Muscle layer of colon (tissue), 2 donors: ENCODE measurements at regions not wholly inside any gene's neighbourhood (a gene's known extent, or its start where the extent isn't known, plus 50 kb on each side); places are given as distances from the start of the nearest gene placed in this dataset.

ENCODE experiments used
- H3K27ac ChIP-seq: one replicate; pipeline ENCODE4 v1.7.0; 2013; ENCODE audit warnings: low read depth, mild to moderate bottlenecking, low read length, moderate library complexity
- H3K27me3 ChIP-seq, 2 donors: one replicate each; pipeline ENCODE4 v1.7.0; 2013; ENCODE audit warnings: low read length in 2 of 2, mild to moderate bottlenecking in 2 of 2; ENCODE audit not compliant: insufficient read depth in 2 of 2, control insufficient read depth in 1 of 2
- H3K36me3 ChIP-seq: one replicate; pipeline ENCODE4 v1.7.0; 2013; ENCODE audit warnings: mild to moderate bottlenecking, low read length; ENCODE audit not compliant: insufficient read depth
- H3K4me1 ChIP-seq: one replicate; pipeline ENCODE4 v1.7.0; 2013; ENCODE audit warnings: mild to moderate bottlenecking, low read length; ENCODE audit not compliant: insufficient read depth
- H3K4me3 ChIP-seq, 2 donors: one replicate each; pipeline ENCODE4 v1.7.0; 2013; ENCODE audit warnings: low read length in 2 of 2, low read depth in 1 of 2, mild to moderate bottlenecking in 1 of 2, moderate library complexity in 1 of 2
- H3K9ac ChIP-seq: one replicate; pipeline ENCODE4 v1.7.0; 2013; ENCODE audit warnings: low read length
- H3K9me3 ChIP-seq: one replicate; pipeline ENCODE4 v1.7.0; 2013; ENCODE audit warnings: mild to moderate bottlenecking, low read length
- donor health status: abdominal sarcoma.
- donor health status: Adenocarcinoma of cecum.

DNA sequence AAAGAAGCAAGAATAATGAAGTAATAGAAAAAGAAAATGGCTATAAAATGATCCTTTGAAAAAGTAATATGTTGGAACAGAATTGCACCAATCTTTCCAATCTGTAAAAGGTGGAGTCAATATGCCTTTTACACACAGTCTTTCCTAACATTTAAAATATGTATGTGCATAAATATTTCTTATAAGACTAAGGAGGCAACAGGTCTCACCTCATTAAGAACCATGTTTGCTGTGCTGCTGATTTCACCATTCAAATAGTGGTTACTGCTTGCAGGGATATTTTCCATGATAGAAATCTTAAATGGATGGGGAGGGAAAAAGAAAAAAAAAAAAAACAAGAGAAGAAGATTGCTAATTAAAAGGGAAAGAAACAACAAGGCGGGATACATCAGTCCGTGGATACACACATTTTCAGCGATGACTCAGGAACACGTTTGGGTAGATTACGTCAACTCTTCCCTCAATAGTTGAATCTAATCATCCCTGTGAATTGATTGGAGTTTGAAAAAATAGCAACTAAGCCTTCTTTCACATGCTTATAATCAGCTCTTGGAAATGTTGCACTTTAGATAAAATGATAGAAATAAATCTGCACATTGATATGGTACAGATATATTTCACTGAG lies 2133.9 kb upstream of the CELF4 start:
- Histone ChIP-seq H3K27me3 (no peaks in the 10 kb centered on the region), H3K9ac (no peak overlapping the region), H3K9me3 (no peaks in the 10 kb centered on the region), H3K4me3 (no peak overlapping the region), H3K27ac (no peak overlapping the region), H3K4me1 (no peaks in the 10 kb centered on the region), H3K36me3 (no peaks in the 10 kb centered on the region)

DNA sequence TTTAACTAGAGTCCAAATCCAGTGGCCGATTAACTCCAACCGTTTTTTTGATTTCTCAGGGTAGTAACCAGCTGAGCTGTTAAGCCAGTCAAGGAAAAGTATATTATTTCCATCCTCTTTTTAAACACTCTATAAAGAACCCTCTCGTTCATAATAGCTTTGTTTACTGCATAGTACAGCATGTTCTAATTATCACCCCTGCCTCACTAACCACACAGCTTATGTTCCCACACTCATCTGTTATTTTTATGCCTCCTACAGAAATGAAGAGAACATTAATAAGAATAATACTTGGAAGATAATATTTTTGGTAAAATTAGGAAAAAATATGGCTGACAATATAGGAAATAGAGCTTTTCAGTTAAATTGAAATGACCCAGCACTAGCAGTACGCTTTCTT lies 2132.8 kb upstream of the CELF4 start:
- Histone ChIP-seq H3K9ac (no peak overlapping the region), H3K4me3 (no peak overlapping the region), H3K27me3 (no peaks in the 10 kb centered on the region), H3K9me3 (no peaks in the 10 kb centered on the region), H3K27ac (no peak overlapping the region), H3K36me3 (no peaks in the 10 kb centered on the region), H3K4me1 (no peaks in the 10 kb centered on the region)

DNA sequence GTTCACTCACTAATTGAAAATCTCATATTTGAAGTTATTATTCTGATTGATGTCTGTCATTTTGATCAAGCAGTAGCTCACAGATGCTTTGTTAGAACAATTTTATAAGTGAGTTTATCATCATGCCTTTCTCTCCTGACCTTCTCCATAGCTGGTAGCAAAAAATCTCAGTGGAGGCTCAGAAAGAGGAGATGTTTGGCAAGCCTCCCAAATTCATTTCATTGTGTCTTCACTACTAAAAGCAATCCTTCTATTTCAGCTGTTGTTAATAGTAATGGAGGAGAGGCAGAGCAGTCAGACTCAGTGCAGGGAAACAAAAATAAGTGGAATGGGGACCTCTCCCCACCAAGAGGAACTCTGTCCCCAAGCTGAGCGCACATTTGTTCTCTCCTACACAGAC lies 2127.8 kb upstream of the CELF4 start:
- no peak overlapping the region for H3K4me3 ChIP-seq
- no peaks in the 10 kb centered on the region for H3K9me3 ChIP-seq
- H3K27ac ChIP-seq, result no peak overlapping the region
- H3K36me3 ChIP-seq, result no peaks in the 10 kb centered on the region
- no peak overlapping the region for H3K9ac ChIP-seq
- no peaks in the 10 kb centered on the region for H3K4me1 ChIP-seq
- H3K27me3 ChIP-seq, result no peaks in the 10 kb centered on the region

DNA sequence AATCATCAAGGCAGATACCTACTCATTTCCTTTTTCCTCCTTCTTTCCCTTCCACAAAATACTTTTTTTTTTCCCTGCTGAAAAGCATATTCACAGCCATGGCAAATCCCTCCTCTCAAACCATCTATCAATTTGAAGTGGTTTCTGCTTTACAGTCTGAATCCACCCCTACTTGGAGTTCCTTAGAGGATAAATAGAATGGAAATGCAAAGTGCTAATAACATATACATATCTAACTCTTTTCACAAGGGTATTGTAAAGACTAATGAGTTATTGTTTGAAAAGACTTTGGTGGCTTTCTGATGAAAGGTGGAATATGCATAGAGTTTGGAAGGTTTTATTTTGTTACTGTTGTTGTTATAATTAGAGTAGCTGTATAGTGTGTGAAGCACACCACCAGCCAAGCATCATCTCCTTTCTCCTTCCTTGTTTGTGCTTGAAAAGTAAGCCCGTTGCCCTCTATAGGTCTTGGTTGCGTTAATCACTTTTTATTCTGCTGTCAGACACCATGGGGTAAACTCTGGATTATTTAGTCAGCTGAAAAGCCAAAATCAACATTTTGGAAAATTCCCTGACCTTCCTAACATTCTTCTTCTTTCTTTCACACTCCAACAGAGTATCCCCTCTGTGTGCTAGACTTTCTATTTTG lies 2126.9 kb upstream of the CELF4 start:
- no peak overlapping the region for H3K9ac ChIP-seq
- H3K36me3 ChIP-seq, result no peaks in the 10 kb centered on the region
- no peaks in the 10 kb centered on the region for H3K9me3 ChIP-seq
- H3K4me1 ChIP-seq, result no peaks in the 10 kb centered on the region
- no peaks in the 10 kb centered on the region for H3K27me3 ChIP-seq
- no peak overlapping the region for H3K27ac ChIP-seq
- H3K4me3 ChIP-seq, result no peak overlapping the region

- Histone ChIP-seq H3K9ac (no peak overlapping the region), H3K27ac (no peak overlapping the region), H3K27me3 (no peaks in the 10 kb centered on the region), H3K36me3 (no peaks in the 10 kb centered on the region), H3K9me3 (no peaks in the 10 kb centered on the region), H3K4me1 (no peaks in the 10 kb centered on the region), H3K4me3 (no peak overlapping the region)
Measured at GRCh38 chr18:39685303-39685902, 2119.8 kb upstream of the CELF4 start.

- H3K9me3 ChIP-seq, result no peaks in the 10 kb centered on the region
- no peak overlapping the region for H3K4me3 ChIP-seq
- no peaks in the 10 kb centered on the region for H3K36me3 ChIP-seq
- H3K27ac ChIP-seq, result no peak overlapping the region
- no peak overlapping the region for H3K9ac ChIP-seq
- no peaks in the 10 kb centered on the region for H3K4me1 ChIP-seq
- no peaks in the 10 kb centered on the region for H3K27me3 ChIP-seq
Measured at GRCh38 chr18:39681061-39681460, 2115.5 kb upstream of the CELF4 start.

- Histone ChIP-seq H3K9ac (no peak overlapping the region), H3K36me3 (no peaks in the 10 kb centered on the region), H3K27ac (no peak overlapping the region), H3K9me3 (no peaks in the 10 kb centered on the region), H3K27me3 (no peaks in the 10 kb centered on the region), H3K4me1 (no peaks in the 10 kb centered on the region), H3K4me3 (no peak overlapping the region)
Measured at GRCh38 chr18:39675906-39676305, 2110.3 kb upstream of the CELF4 start.

DNA sequence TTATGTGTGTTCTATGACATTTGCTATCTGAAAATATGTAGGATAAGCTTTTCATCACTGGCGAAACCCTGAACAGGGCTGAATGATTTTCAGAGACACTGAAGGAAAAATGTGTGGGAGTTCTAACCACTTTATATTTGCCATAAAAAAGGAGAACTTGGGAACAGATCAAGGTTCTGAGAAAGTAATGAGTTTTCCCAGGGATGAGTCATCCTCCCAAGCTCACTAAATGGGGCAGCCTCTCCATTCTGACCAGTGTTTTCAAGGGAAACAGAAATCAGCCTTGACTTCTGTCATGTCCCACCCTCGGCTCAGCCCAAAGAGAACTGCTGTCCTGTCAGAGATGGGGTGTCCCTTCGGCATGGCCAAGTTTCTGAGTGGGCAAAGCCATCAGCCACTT lies 2109.8 kb upstream of the CELF4 start:
- no peak overlapping the region for H3K9ac ChIP-seq
- no peak overlapping the region for H3K27ac ChIP-seq
- no peaks in the 10 kb centered on the region for H3K27me3 ChIP-seq
- H3K9me3 ChIP-seq, result no peaks in the 10 kb centered on the region
- H3K4me1 ChIP-seq, result no peaks in the 10 kb centered on the region
- no peak overlapping the region for H3K4me3 ChIP-seq
- no peaks in the 10 kb centered on the region for H3K36me3 ChIP-seq

DNA sequence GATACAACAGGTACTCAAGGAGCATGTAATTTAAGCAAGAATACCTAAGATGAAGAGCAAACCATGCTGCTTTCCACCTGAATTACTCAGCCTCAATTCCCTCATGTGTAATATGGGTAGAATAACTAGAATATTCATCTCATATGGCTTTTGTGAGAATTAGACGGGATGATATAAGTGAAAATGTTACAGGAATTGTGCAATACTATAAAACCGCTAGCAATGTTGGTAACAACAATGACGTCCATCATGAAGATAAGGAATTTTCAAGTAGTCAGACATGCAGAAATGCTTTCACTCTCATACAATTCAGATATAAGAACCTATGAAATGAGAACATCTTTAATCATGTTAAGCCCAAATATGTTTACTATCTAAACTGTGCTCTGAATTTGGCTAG lies 2106.6 kb upstream of the CELF4 start:
- Histone ChIP-seq H3K27ac (no peak overlapping the region), H3K36me3 (no peaks in the 10 kb centered on the region), H3K9ac (no peak overlapping the region), H3K9me3 (no peaks in the 10 kb centered on the region), H3K4me3 (no peak overlapping the region), H3K27me3 (no peaks in the 10 kb centered on the region), H3K4me1 (no peaks in the 10 kb centered on the region)

DNA sequence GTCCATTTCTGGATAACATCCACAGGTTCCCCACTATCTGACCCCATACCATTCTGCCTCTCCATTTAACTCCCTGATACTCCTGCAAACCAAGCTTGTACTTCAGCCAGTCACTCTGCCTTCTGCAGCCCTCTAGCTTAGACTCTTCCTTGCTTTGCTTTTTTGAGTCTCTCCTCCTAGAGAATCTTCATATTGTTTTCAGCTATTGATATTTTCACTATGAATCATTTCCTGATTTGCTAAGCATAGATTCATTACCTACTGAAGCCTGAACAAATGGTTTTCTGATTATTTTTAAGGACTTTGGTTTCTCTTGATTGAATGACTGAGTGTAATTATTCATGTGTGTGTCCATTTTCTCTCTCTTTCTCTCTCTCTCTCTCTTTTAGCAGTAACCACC lies 2102.3 kb upstream of the CELF4 start:
- no peaks in the 10 kb centered on the region for H3K9me3 ChIP-seq
- no peaks in the 10 kb centered on the region for H3K36me3 ChIP-seq
- H3K27ac ChIP-seq, result no peak overlapping the region
- no peaks in the 10 kb centered on the region for H3K27me3 ChIP-seq
- no peak overlapping the region for H3K9ac ChIP-seq
- H3K4me3 ChIP-seq, result no peak overlapping the region
- no peaks in the 10 kb centered on the region for H3K4me1 ChIP-seq

- Histone ChIP-seq H3K27me3 (no peaks in the 10 kb centered on the region), H3K4me3 (no peak overlapping the region), H3K36me3 (no peaks in the 10 kb centered on the region), H3K9me3 (no peaks in the 10 kb centered on the region), H3K4me1 (no peaks in the 10 kb centered on the region), H3K9ac (no peak overlapping the region), H3K27ac (no peak overlapping the region)
Measured at GRCh38 chr18:39666541-39666940, 2100.9 kb upstream of the CELF4 start.

DNA sequence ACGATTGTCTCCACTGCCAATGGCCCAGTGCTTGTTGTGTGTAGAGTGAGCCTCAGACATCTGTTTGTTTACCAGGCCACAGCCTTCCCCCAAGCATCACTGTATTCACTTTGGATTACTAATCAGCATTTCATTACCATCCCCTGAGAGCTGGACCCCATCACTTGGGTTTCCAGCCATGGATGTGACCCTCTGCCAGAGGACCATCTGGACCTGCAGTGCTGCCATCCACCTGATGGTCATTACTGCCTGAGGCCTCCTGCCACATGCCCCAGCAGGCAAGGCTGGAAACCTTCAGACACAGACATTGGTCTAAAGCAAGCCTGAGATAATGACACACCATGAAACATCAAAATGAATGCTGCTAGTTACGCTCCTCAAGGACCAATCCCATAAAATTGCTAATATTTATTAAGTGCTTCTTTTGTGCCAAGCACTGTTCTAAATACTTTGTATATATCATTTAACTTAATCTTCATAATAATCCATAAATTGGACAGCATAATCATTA lies 2096.3 kb upstream of the CELF4 start:
- H3K4me3 ChIP-seq, result no peak overlapping the region
- H3K4me1 ChIP-seq, result no peaks in the 10 kb centered on the region
- H3K27ac ChIP-seq, result no peak overlapping the region
- H3K27me3 ChIP-seq, result no peaks in the 10 kb centered on the region
- no peaks in the 10 kb centered on the region for H3K9me3 ChIP-seq
- no peaks in the 10 kb centered on the region for H3K36me3 ChIP-seq
- no peak overlapping the region for H3K9ac ChIP-seq
